CD4-positive, alpha-beta T cell treated with Interferon alpha-2 for 1 hour (primary cell): ENCODE measurements at regions not wholly inside any gene's neighbourhood (a gene's known extent, or its start where the extent isn't known, plus 50 kb on each side); places are given as distances from the start of the nearest gene placed in this dataset.
"Not testable (repeated sequence)": the region's sequence is repeated elsewhere in the genome, so short reads cannot be mapped to it uniquely, and the experiment has no call there.

Experiments
- DNase-seq, 2 donors: peaks; one replicate each; pipeline ENCODE4 v3.0.0-alpha.2; 2020 to 2022

GRCh38 chr2:131641414-131642206 lies 113.9 kb downstream of the CCDC74A start:
- no peak for DNase-seq

GRCh38 chr2:131643180-131643579 lies 115.5 kb downstream of the CCDC74A start:
- DNase-seq = not testable (repeated sequence)

- no peak for DNase-seq
These were observed 117.6 kb downstream of the CCDC74A start for GRCh38 chr2:131645177-131645765.

- DNase-seq = not testable (repeated sequence)
These were observed 118.5 kb downstream of the CCDC74A start for GRCh38 chr2:131646220-131646619.

- no peak for DNase-seq
These were observed 119.1 kb downstream of the CCDC74A start for GRCh38 chr2:131646669-131647297.

- DNase-seq = not testable (repeated sequence)
These were observed 120.9 kb downstream of the CCDC74A start for GRCh38 chr2:131648565-131648964.

- not testable (repeated sequence) for DNase-seq
These were observed 124.6 kb downstream of the CCDC74A start for GRCh38 chr2:131652246-131652645.

GRCh38 chr2:131654107-131654506 lies 126.4 kb downstream of the CCDC74A start:
- not testable (repeated sequence) for DNase-seq

- DNase-seq = no peak
These were observed 129.3 kb downstream of the CCDC74A start for GRCh38 chr2:131656816-131657633.

GRCh38 chr2:131657895-131658768 lies 130.4 kb downstream of the CCDC74A start:
- DNase-seq = no peak

GRCh38 chr2:131658769-131659131 lies 131.1 kb downstream of the CCDC74A start:
- DNase-seq = no peak

- DNase-seq = no peak
These were observed 131.5 kb downstream of the CCDC74A start for GRCh38 chr2:131659168-131659572.

GRCh38 chr2:131661101-131661782 lies 133.6 kb downstream of the CCDC74A start:
- DNase-seq = not testable (repeated sequence)

- DNase-seq = not testable (repeated sequence)
These were observed 134.3 kb downstream of the CCDC74A start for GRCh38 chr2:131661884-131662535.

GRCh38 chr2:131663501-131663900 lies 135.8 kb downstream of the CCDC74A start:
- not testable (repeated sequence) for DNase-seq

GRCh38 chr2:131665716-131666115 lies 138.0 kb downstream of the CCDC74A start:
- not testable (repeated sequence) for DNase-seq

GRCh38 chr2:131668794-131669540 lies 141.3 kb downstream of the CCDC74A start:
- DNase-seq = peak in 1 of 2 donors; percentile 39

GRCh38 chr2:131671841-131672470 lies 144.3 kb downstream of the CCDC74A start:
- not testable (repeated sequence) for DNase-seq
